D721Med (cell line): ENCODE measurements at regions not wholly inside any gene's neighbourhood (a gene's known extent, or its start where the extent isn't known, plus 50 kb on each side); places are given as distances from the start of the nearest gene placed in this dataset.
A peak's percentile ranks its signal among the peaks of the same experiment; 100 is the strongest.
"Not testable (repeated sequence)": the region's sequence is repeated elsewhere in the genome, so short reads cannot be mapped to it uniquely, and the experiment has no call there.

ENCODE experiments used
- DNase-seq: peaks from one replicate; pipeline ENCODE4 v3.0.0; 2011; ENCODE audit warnings: low spot score; ENCODE audit not compliant: insufficient read length
- FAIRE-seq: peaks from 2 replicates; lab custom pipeline; 2011; peaks lifted over from hg19 to GRCh38; lab: Jason Lieb, UNC
- CTCF ChIP-seq: IDR thresholded peaks from 2 replicates; pipeline ENCODE4 v1.5.1; 2012; ENCODE audit warnings: mild to moderate bottlenecking, control low read depth; ENCODE audit not compliant: insufficient read depth; ENCODE audit errors: missing control alignments

GRCh38 chr5:36739751-36740221 is 133.4 kb downstream of the SLC1A3 start:
- TF ChIP-seq CTCF: peak; percentile 86
- DNase-seq (no peak), FAIRE-seq (peak; percentile 51)

- TF ChIP-seq CTCF: no peak
- no peak for DNase-seq
- FAIRE-seq: no peak
Measured at GRCh38 chr5:36740259-36740898, 134.0 kb downstream of the SLC1A3 start.

- DNase-seq (no peak), FAIRE-seq (no peak)
- no peak for TF ChIP-seq CTCF
Measured at GRCh38 chr5:36741128-36741527, 134.7 kb downstream of the SLC1A3 start.

GRCh38 chr5:36743891-36744772 is 132.4 kb upstream of the NIPBL start:
- TF ChIP-seq CTCF: peak; percentile 70
- FAIRE-seq (no peak), DNase-seq (no peak)

GRCh38 chr5:36744773-36745589 is 131.6 kb upstream of the NIPBL start:
- peak; percentile 50 for DNase-seq
- FAIRE-seq: no peak

GRCh38 chr5:36747794-36748193 is 128.8 kb upstream of the NIPBL start:
- not testable (repeated sequence) for DNase-seq, FAIRE-seq

More at GRCh38 chr5:36744773-36745589, 131.6 kb upstream of the NIPBL start:
- no peak for TF ChIP-seq CTCF

GRCh38 chr5:36751886-36752285 is 124.7 kb upstream of the NIPBL start:
- FAIRE-seq (no peak), DNase-seq (no peak)
- no peak for TF ChIP-seq CTCF
